OCI-LY7 (cell line): ENCODE measurements at regions not wholly inside any gene's neighbourhood (a gene's known extent, or its start where the extent isn't known, plus 50 kb on each side); places are given as distances from the start of the nearest gene placed in this dataset.

Experiments
- BruUV-seq: library from RNA; stranded (reverse); fragments of 400-500 nt; replicated peaks from 2 replicates; lab custom pipeline; 2021; lab: Mats Ljungman, UMichigan
- CTCF ChIA-PET: fragments of 300-600 bp; sonication (Branson Sonifier 250); formaldehyde crosslinking; loops from one replicate; lab custom pipeline; 2022; ENCODE audit warnings: antibody characterized with exemption; ENCODE audit not compliant: unreplicated experiment; lab: Charles Lee
- POLR2A ChIA-PET: fragments of 300-600 bp; sonication (Branson Sonifier 250); formaldehyde crosslinking; loops from one replicate; lab custom pipeline; 2022; ENCODE audit warnings: antibody characterized with exemption; lab: Charles Lee
- DNase-seq: peaks from one replicate; pipeline ENCODE4 v3.0.0-alpha.2; 2015; ENCODE audit warnings: low spot score
- H2AFZ ChIP-seq: fragments of 200-600 bp; sonication (generic), shearing (Covaris generic); 2 replicates; pipeline ENCODE4 v1.6.1; 2014; ENCODE audit warnings: mild to moderate bottlenecking, antibody characterized with exemption, low read length, moderate library complexity
- H3K27ac ChIP-seq: fragments of 200-600 bp; sonication (generic); 2 replicates; pipeline ENCODE4 v1.5.1; 2014; ENCODE audit warnings: mixed run types, low read depth, mild to moderate bottlenecking, moderate library complexity, low read length, inconsistent platforms; ENCODE audit not compliant: poor library complexity, severe bottlenecking
- H3K36me3 ChIP-seq: fragments of 200-600 bp; sonication (generic); 2 replicates; pipeline ENCODE4 v1.6.1; 2014; ENCODE audit warnings: mild to moderate bottlenecking, antibody characterized with exemption, low read length, moderate library complexity, mixed read lengths; ENCODE audit not compliant: insufficient read depth
- H3K4me1 ChIP-seq: fragments of 200-600 bp; sonication (generic); 2 replicates; pipeline ENCODE4 v1.5.1; 2014; ENCODE audit warnings: mild to moderate bottlenecking, low read length; ENCODE audit not compliant: insufficient read depth, poor library complexity, severe bottlenecking
- H3K4me2 ChIP-seq: fragments of 200-600 bp; sonication (generic); 2 replicates; pipeline ENCODE4 v1.6.1; 2014; ENCODE audit warnings: mild to moderate bottlenecking, low read length
- H3K4me3 ChIP-seq: fragments of 200-600 bp; sonication (generic); 2 replicates; pipeline ENCODE4 v1.5.1; 2014; ENCODE audit warnings: mild to moderate bottlenecking, low read depth, low read length; ENCODE audit not compliant: poor library complexity, severe bottlenecking
- H3K79me2 ChIP-seq: fragments of 200-600 bp; sonication (generic); 2 replicates; pipeline ENCODE4 v1.6.1; 2016; ENCODE audit warnings: low read depth, mild to moderate bottlenecking, low read length, moderate library complexity, mixed read lengths; ENCODE audit not compliant: insufficient read depth
- H3K9me2 ChIP-seq: fragments of 200-600 bp; sonication (generic); 2 replicates; pipeline ENCODE4 v1.6.1; 2016; ENCODE audit warnings: mild to moderate bottlenecking, low read length, mixed read lengths; ENCODE audit not compliant: insufficient read depth
- H3K9me3 ChIP-seq: fragments of 200-600 bp; sonication (generic); 2 replicates; pipeline ENCODE4 v1.6.1; 2014; ENCODE audit warnings: mild to moderate bottlenecking, mixed run types, low read length, mixed read lengths
- H4K20me1 ChIP-seq: fragments of 200-600 bp; sonication (generic); 2 replicates; pipeline ENCODE4 v1.6.1; 2014; ENCODE audit warnings: mild to moderate bottlenecking, antibody characterized with exemption, low read length, moderate library complexity, mixed read lengths; ENCODE audit not compliant: insufficient read depth
- CTCF ChIP-seq: fragments of 200-600 bp; sonication (generic); conservative IDR thresholded peaks from 2 replicates; pipeline ENCODE4 v1.5.1; 2014; ENCODE audit warnings: mild to moderate bottlenecking, antibody characterized with exemption, low read length, moderate library complexity, mixed read lengths
- EZH2phosphoT487 ChIP-seq: fragments of 200-600 bp; sonication (generic); IDR thresholded peaks from 2 replicates; pipeline ENCODE4 v1.6.1; 2018; ENCODE audit warnings: low read depth, borderline replicate concordance, mild to moderate bottlenecking, mixed run types, antibody characterized with exemption, low read length, moderate library complexity, mixed read lengths
- intact Hi-C: fragments of 100-400 bp; cut with micrococcal nuclease; formaldehyde crosslinking; loops from one replicate; pipeline ENCODE4 v1.10.0; 2022; ENCODE audit not compliant: unreplicated experiment

GRCh38 chr20:24151621-24152294 lies 163.2 kb upstream of the GGTLC1 start:
- Histone ChIP-seq H3K36me3 (no peaks in the 10 kb centered on the region), H2AFZ (no peak overlapping the region), H4K20me1 (no peaks in the 10 kb centered on the region), H3K9me2 (no peaks in the 10 kb centered on the region), H3K4me3 (no peak overlapping the region), H3K4me1 (no peaks in the 10 kb centered on the region), H3K4me2 (no peak overlapping the region), H3K9me3 (no peaks in the 10 kb centered on the region), H3K79me2 (no peaks in the 10 kb centered on the region), H3K27ac (no peak overlapping the region)
- BruUV-seq: no TSS peak
- TF ChIP-seq CTCF (no peak), EZH2phosphoT487 (no peak)
- intact Hi-C loops: no loop called here
- POLR2A ChIA-PET: no interaction called here
- CTCF ChIA-PET: no interaction called here
- no peak for DNase-seq

GRCh38 chr20:24150406-24150805 lies 161.8 kb upstream of the GGTLC1 start:
- ChIA-PET CTCF (no interaction called here), POLR2A (no interaction called here)
- DNase-seq: no peak
- Histone ChIP-seq H3K36me3 (no peaks in the 10 kb centered on the region), H3K9me2 (no peaks in the 10 kb centered on the region), H3K27ac (no peak overlapping the region), H3K4me2 (no peak overlapping the region), H3K9me3 (no peaks in the 10 kb centered on the region), H3K4me1 (no peaks in the 10 kb centered on the region), H3K4me3 (no peak overlapping the region), H3K79me2 (no peaks in the 10 kb centered on the region), H4K20me1 (no peaks in the 10 kb centered on the region), H2AFZ (no peak overlapping the region)
- TF ChIP-seq CTCF (no peak), EZH2phosphoT487 (no peak)
- no TSS peak for BruUV-seq
- intact Hi-C loops: no loop called here

- H3K27ac ChIP-seq: no peak overlapping the region
- no peaks in the 10 kb centered on the region for H3K4me1 ChIP-seq
- no peak for DNase-seq
- no peak overlapping the region for H3K4me2 ChIP-seq
- no peaks in the 10 kb centered on the region for H3K79me2 ChIP-seq
- no peaks in the 10 kb centered on the region for H4K20me1 ChIP-seq
- intact Hi-C loops: no loop called here
- H2AFZ ChIP-seq: no peak overlapping the region
- no peaks in the 10 kb centered on the region for H3K36me3 ChIP-seq
- H3K9me3 ChIP-seq: no peaks in the 10 kb centered on the region
- no peak overlapping the region for H3K4me3 ChIP-seq
- BruUV-seq: no TSS peak
- no peaks in the 10 kb centered on the region for H3K9me2 ChIP-seq
- POLR2A ChIA-PET: interaction anchor here (1.1 kb wide), 1 partner anchor 21 kb away, joined by 3 read pairs; no protein-coding TSS in a partner anchor
- CTCF ChIA-PET: no interaction called here
- peak; percentile 48 for TF ChIP-seq CTCF
- TF ChIP-seq EZH2phosphoT487: no peak
These were observed 161.3 kb upstream of the GGTLC1 start for GRCh38 chr20:24149881-24150307.
